AG09309 (cell line): ENCODE measurements at regions not wholly inside any gene's neighbourhood (a gene's known extent, or its start where the extent isn't known, plus 50 kb on each side); places are given as distances from the start of the nearest gene placed in this dataset.
"Not testable (repeated sequence)": the region's sequence is repeated elsewhere in the genome, so short reads cannot be mapped to it uniquely, and the experiment has no call there.

Experiments used
- DNase-seq: peaks from one replicate; pipeline ENCODE4 v3.0.0-alpha.2; 2010; ENCODE audit warnings: low read depth
- H3K4me3 ChIP-seq: 2 replicates; pipeline ENCODE4 v1.5.1; 2011; ENCODE audit warnings: mild to moderate bottlenecking, low read depth, low read length, moderate library complexity; ENCODE audit not compliant: control insufficient read depth
- TF ChIP-seq, protein P1 (sequence below): IDR thresholded peaks from 2 replicates; pipeline ENCODE4 v1.5.1; 2011; ENCODE audit warnings: mild to moderate bottlenecking, low read depth, low read length, inconsistent platforms; ENCODE audit not compliant: insufficient read depth, control insufficient read depth; ENCODE audit errors: missing control alignments

DNA sequence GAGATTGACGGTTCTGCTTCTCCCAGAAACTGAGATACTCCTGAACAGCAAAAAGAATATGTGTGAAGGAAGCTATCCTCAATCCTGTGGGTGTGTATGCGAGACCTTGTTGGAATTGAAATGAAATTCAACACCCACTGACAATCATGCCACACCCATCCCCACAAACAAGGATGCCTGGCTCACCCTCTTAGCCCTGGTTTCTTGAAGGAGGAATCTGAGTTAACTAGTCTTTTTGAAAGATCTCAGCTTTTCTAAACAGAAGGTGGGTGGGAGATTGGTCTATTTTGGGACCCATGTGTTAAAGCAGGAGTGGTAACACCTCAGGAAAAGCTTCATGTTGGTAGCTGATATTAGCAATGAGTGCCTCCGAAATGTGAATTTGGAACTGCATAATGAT is 1244.5 kb downstream of the CDH11 start:
- DNase-seq, result no peak
- H3K4me3 ChIP-seq, result no peak overlapping the region
- TF ChIP-seq, protein P1, sequence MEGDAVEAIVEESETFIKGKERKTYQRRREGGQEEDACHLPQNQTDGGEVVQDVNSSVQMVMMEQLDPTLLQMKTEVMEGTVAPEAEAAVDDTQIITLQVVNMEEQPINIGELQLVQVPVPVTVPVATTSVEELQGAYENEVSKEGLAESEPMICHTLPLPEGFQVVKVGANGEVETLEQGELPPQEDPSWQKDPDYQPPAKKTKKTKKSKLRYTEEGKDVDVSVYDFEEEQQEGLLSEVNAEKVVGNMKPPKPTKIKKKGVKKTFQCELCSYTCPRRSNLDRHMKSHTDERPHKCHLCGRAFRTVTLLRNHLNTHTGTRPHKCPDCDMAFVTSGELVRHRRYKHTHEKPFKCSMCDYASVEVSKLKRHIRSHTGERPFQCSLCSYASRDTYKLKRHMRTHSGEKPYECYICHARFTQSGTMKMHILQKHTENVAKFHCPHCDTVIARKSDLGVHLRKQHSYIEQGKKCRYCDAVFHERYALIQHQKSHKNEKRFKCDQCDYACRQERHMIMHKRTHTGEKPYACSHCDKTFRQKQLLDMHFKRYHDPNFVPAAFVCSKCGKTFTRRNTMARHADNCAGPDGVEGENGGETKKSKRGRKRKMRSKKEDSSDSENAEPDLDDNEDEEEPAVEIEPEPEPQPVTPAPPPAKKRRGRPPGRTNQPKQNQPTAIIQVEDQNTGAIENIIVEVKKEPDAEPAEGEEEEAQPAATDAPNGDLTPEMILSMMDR, result no peak

DNA sequence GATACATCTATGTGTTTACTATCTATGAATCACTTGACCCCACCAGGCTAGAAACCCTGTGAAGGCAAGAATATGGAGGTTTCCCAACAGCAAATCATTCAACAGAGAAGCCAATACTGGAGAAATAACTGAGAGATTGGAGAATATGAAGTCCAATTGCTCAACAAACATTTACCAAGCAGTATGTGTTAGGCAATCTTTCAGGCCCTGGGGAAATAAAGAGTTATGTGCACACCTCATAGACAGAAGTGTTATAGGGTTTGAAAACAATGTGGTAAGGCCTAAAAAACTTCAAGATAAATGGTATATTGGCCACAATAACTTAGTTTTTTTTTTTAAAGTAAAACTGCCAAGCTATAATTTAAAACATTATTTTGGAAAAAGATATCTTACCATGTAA is 1245.8 kb downstream of the CDH11 start:
- H3K4me3 ChIP-seq, result no peak overlapping the region
- TF ChIP-seq, protein P1, result no peak

DNA sequence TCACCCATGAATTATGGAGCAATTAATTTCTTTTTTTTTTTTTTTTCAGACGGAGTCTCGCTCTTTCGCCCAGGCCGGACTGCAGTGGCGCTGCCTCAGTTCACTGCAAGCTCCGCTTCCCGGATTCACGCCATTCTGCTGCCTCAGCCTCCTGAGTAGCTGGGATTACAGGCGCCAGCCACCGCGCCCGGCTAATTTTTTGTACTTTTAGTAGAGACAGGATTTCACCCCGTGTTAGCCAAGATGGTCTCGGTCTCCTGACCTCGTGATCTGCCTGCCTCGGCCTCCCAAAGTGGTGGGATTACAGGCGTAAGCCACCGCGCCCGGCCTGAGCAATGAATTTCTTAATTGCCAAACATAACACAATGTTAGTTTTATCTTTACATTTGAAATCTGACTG is 1261.2 kb downstream of the CDH11 start:
- not testable (repeated sequence) for DNase-seq, H3K4me3 ChIP-seq

More for the DNA sequence above, 1245.8 kb downstream of the CDH11 start:
- no peak for DNase-seq

- TF ChIP-seq, protein P1, result no peak
- no peak for DNase-seq
- no peak overlapping the region for H3K4me3 ChIP-seq
Observed at GRCh38 chr16:63856537-63856936, 1265.3 kb downstream of the CDH11 start.

DNA sequence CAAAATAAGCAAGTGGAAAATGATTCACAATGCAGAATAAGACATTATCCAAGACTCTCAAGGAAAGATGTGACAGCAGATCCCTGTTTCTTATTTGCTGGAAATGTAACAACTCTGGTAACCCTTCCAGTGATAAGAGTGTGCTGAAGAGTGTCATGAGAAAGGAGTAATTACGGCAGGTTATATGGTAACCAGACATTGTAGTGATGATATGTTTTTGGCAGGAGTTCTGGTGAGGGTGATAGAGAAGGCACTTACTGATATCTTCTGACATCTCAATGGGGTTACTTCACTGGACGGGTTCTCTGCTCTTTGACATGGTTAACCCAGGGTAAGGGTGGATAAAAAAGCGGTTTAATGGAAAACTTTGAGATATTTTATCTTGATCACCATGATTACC is 1270.9 kb downstream of the CDH11 start:
- no peak for DNase-seq
- TF ChIP-seq, protein P1, result no peak
- H3K4me3 ChIP-seq, result no peak overlapping the region

DNA sequence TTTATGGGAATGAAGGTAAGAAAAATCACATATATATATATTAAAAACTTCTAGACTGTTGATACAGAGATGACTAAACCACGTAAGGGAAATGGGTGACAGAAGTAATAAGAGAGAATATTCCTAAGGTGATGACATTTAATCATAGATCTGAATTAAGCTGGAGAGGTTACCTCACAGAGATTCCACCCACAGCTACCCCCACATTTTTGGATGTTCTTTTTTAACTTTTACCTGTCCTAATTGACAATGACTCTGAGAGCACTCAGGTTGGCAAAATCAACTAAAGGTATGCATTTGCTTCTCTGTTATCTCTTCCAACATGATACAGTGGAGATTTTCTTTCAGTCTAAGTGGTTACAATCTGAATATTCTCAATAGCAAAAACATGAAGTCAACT is 1280.6 kb downstream of the CDH11 start:
- TF ChIP-seq, protein P1, result no peak
- no peak for DNase-seq
- no peak overlapping the region for H3K4me3 ChIP-seq

DNA sequence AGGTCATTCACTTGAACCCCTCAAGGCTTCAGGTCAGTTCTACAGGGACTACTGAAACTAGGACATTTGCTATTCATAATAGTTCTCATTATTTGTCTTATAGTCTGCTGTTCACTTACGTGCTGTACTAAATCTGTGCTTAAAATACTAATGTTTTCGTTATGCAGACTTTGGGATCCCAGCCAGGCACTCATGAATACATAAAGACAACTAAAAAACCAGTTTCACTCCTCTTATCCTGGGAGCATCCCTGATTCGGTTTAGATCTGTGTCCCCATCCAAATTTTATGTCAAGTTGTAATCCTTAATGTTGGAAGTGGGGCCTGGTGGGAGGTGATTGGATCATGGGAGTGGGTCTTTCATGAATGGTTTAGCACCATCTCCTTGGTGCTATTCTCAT is 1291.8 kb downstream of the CDH11 start:
- TF ChIP-seq, protein P1, result no peak
- no peak for DNase-seq
- no peak overlapping the region for H3K4me3 ChIP-seq
